ENCODE measurements at regions not wholly inside any gene's neighbourhood (a gene's known extent, or its start where the extent isn't known, plus 50 kb on each side); places are given as distances from the start of the nearest gene placed in this dataset.

DNA sequence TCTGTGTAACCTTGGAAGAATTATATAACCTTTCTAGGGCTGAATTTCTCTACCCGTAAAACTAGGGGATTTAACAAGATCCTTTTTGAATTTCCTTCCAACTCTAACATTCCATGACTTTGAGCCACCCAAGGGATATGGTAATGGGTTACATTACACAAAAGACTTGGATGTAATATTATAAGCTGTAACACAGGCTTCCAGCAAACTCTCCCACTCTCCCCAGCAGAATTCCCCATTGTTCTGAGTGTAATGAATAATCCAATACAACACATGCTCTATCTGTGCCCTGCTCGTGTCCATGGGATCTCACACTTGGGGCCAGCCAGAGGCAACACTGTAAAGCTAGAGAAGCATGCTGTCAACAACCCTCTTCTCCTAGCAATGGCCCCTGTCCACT, 790.6 kb upstream of the AUTS2 start:
- TF ChIP-seq, protein P1, sequence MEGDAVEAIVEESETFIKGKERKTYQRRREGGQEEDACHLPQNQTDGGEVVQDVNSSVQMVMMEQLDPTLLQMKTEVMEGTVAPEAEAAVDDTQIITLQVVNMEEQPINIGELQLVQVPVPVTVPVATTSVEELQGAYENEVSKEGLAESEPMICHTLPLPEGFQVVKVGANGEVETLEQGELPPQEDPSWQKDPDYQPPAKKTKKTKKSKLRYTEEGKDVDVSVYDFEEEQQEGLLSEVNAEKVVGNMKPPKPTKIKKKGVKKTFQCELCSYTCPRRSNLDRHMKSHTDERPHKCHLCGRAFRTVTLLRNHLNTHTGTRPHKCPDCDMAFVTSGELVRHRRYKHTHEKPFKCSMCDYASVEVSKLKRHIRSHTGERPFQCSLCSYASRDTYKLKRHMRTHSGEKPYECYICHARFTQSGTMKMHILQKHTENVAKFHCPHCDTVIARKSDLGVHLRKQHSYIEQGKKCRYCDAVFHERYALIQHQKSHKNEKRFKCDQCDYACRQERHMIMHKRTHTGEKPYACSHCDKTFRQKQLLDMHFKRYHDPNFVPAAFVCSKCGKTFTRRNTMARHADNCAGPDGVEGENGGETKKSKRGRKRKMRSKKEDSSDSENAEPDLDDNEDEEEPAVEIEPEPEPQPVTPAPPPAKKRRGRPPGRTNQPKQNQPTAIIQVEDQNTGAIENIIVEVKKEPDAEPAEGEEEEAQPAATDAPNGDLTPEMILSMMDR (conservative IDR thresholded peaks at IDR 0.05; ENCODE audit: low read depth, low read length), result no peak
- no peak for TF ChIP-seq EZH2 (IDR thresholded peaks at IDR 0.05; ENCODE audit: borderline replicate concordance, low read depth, low read length, poor library complexity, severe bottlenecking)

Data from A673 (cell line).